Smooth muscle cell (in vitro differentiated cells): ENCODE measurements at regions not wholly inside any gene's neighbourhood (a gene's known extent, or its start where the extent isn't known, plus 50 kb on each side); places are given as distances from the start of the nearest gene placed in this dataset.

ENCODE experiments used
- DNase-seq: peaks from one replicate; lab custom pipeline; 2025; ENCODE audit not compliant: unreplicated experiment; lab: John Stamatoyannopoulos, UW
- H2AFZ ChIP-seq: fragments of 200-600 bp; sonication (generic); 2 replicates; pipeline ENCODE4 v1.6.0; 2016; ENCODE audit warnings: antibody characterized with exemption, low read depth, mild to moderate bottlenecking
- H3F3A ChIP-seq: fragments of 200-600 bp; sonication (generic); 2 replicates; pipeline ENCODE4 v1.6.0; 2017; ENCODE audit warnings: antibody characterized with exemption, low read depth
- H3K27ac ChIP-seq: fragments of 200-600 bp; sonication (generic); 2 replicates; pipeline ENCODE4 v1.5.1; 2016; ENCODE audit warnings: low read depth, mild to moderate bottlenecking
- H3K27me3 ChIP-seq: fragments of 200-600 bp; sonication (generic); 2 replicates; pipeline ENCODE4 v1.6.1; 2016; ENCODE audit warnings: low read depth, mild to moderate bottlenecking
- H3K36me3 ChIP-seq: fragments of 200-600 bp; sonication (generic); 2 replicates; pipeline ENCODE4 v1.5.1; 2016; ENCODE audit warnings: low read depth
- H3K4me1 ChIP-seq: fragments of 200-600 bp; sonication (generic); 2 replicates; pipeline ENCODE4 v1.5.1; 2016; ENCODE audit warnings: low read depth
- H3K4me2 ChIP-seq: fragments of 200-600 bp; sonication (generic); 2 replicates; pipeline ENCODE4 v1.6.0; 2016; ENCODE audit warnings: mild to moderate bottlenecking
- H3K4me3 ChIP-seq: fragments of 200-600 bp; sonication (generic); 2 replicates; pipeline ENCODE4 v1.5.1; 2016; ENCODE audit warnings: mild to moderate bottlenecking
- H3K79me2 ChIP-seq: fragments of 200-600 bp; sonication (generic); 2 replicates; pipeline ENCODE4 v1.6.0; 2016; ENCODE audit warnings: low read depth, mild to moderate bottlenecking
- H3K9ac ChIP-seq: fragments of 200-600 bp; sonication (generic); 2 replicates; pipeline ENCODE4 v1.6.0; 2016; ENCODE audit warnings: low read depth
- H3K9me3 ChIP-seq: fragments of 200-600 bp; sonication (generic); replicated peaks from 2 replicates; pipeline ENCODE4 v1.5.1; 2016; ENCODE audit warnings: low read depth
- H4K20me1 ChIP-seq: fragments of 200-600 bp; sonication (generic); 2 replicates; pipeline ENCODE4 v1.6.0; 2016; ENCODE audit warnings: low read depth
- CTCF ChIP-seq: fragments of 200-600 bp; sonication (generic); IDR thresholded peaks from 2 replicates; pipeline ENCODE4 v1.5.1; 2017; ENCODE audit warnings: borderline replicate concordance, mild to moderate bottlenecking, antibody characterized with exemption; ENCODE audit not compliant: insufficient read depth, poor library complexity, severe bottlenecking
- WGBS: methylation state at CpG from one replicate; pipeline ENCODE4 v1.1.7; 2016; ENCODE audit warnings: low lambda C conversion rate; 5-methylcytosine and 5-hydroxymethylcytosine counted together

GRCh38 chr7:12796397-12797127, 109.1 kb downstream of the ARL4A start:
- Histone ChIP-seq H3K79me2 (no peaks in the 10 kb centered on the region), H3K27me3 (no peaks in the 10 kb centered on the region), H3K36me3 (no peaks in the 10 kb centered on the region), H3K9ac (no peak overlapping the region), H3K27ac (no peak overlapping the region), H2AFZ (no peak overlapping the region), H3K4me3 (no peak overlapping the region), H3K9me3 (no peaks in the 10 kb centered on the region), H3K4me2 (no peak overlapping the region), H4K20me1 (no peaks in the 10 kb centered on the region), H3K4me1 (peaks cover 7% of the 10 kb centered on the region), H3F3A (no peaks in the 10 kb centered on the region)
- 68% methylated on average over 4 of the region's 4 CpGs for WGBS
- no peak for TF ChIP-seq CTCF
- no peak for DNase-seq

DNA sequence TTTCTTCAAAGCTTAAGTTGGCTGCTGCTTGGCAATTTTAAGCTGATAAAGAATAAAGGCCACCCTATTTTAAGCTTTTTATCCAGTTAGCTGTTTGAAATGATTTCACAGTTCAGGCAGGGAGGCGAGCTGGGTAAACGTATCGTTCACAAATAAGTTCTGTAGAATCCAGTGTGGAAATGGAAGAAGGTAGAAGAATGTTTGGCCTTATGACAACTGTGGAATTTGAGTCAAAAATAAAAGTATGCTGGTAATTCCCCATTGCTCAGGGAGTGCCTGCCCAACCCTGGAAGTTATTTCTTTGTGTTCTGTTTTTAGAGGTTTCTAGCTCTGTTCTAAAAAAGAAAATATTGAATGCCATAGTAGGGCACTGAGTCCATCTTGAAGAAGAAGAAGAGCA, 113.1 kb downstream of the ARL4A start:
- no peaks in the 10 kb centered on the region for H4K20me1 ChIP-seq
- no peaks in the 10 kb centered on the region for H3K27me3 ChIP-seq
- no peak overlapping the region for H2AFZ ChIP-seq
- TF ChIP-seq CTCF: no peak
- H3K9ac ChIP-seq: no peak overlapping the region
- no peak overlapping the region for H3K4me3 ChIP-seq
- no peak overlapping the region for H3K4me2 ChIP-seq
- H3K27ac ChIP-seq: no peak overlapping the region
- WGBS: 50% methylated on average over 3 of the region's 3 CpGs
- H3K79me2 ChIP-seq: no peaks in the 10 kb centered on the region
- H3K9me3 ChIP-seq: no peaks in the 10 kb centered on the region
- no peaks in the 10 kb centered on the region for H3F3A ChIP-seq
- peaks cover 7% of the 10 kb centered on the region for H3K4me1 ChIP-seq
- no peak for DNase-seq
- no peaks in the 10 kb centered on the region for H3K36me3 ChIP-seq

GRCh38 chr7:12801107-12801506, 113.7 kb downstream of the ARL4A start:
- DNase-seq: no peak
- Histone ChIP-seq H3K9ac (no peak overlapping the region), H3K27ac (no peak overlapping the region), H3K4me3 (no peak overlapping the region), H3K36me3 (no peaks in the 10 kb centered on the region), H3F3A (no peaks in the 10 kb centered on the region), H3K27me3 (no peaks in the 10 kb centered on the region), H3K4me2 (no peak overlapping the region), H3K9me3 (no peaks in the 10 kb centered on the region), H4K20me1 (no peaks in the 10 kb centered on the region), H2AFZ (no peak overlapping the region), H3K4me1 (peaks cover 7% of the 10 kb centered on the region), H3K79me2 (no peaks in the 10 kb centered on the region)
- no peak for TF ChIP-seq CTCF
- WGBS: 82% methylated on average over 4 of the region's 4 CpGs

DNA sequence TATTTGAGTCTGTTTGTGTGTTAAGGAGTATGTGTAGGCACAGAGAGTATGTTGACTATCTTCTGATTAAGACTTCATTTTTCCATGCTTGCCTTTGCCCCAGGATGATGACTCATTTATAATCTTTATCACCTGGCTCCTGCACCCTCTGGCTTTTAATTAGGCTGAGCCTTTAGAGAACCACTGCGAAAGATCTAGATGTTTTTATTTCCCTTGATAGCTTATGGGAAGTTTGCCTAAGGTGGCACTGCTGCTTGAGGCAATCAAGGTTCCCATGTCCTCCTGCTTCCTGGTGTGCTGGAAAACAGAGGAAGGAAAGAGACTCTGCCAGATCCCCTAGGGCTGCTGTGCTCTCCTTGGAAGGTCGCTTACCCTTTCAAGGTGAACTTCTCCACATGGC, 114.6 kb downstream of the ARL4A start:
- H3K4me2 ChIP-seq: no peak overlapping the region
- H3K36me3 ChIP-seq: no peaks in the 10 kb centered on the region
- DNase-seq: no peak
- no peak overlapping the region for H2AFZ ChIP-seq
- H3K27me3 ChIP-seq: no peaks in the 10 kb centered on the region
- no peak for TF ChIP-seq CTCF
- no peaks in the 10 kb centered on the region for H4K20me1 ChIP-seq
- no peak overlapping the region for H3K4me3 ChIP-seq
- H3K27ac ChIP-seq: no peak overlapping the region
- H3K79me2 ChIP-seq: no peaks in the 10 kb centered on the region
- H3K9me3 ChIP-seq: no peaks in the 10 kb centered on the region
- 84% methylated on average over 2 of the region's 2 CpGs for WGBS
- H3F3A ChIP-seq: no peaks in the 10 kb centered on the region
- no peak overlapping the region for H3K9ac ChIP-seq
- no peaks in the 10 kb centered on the region for H3K4me1 ChIP-seq
